IMR-90 (cell line): ENCODE measurements at regions not wholly inside any gene's neighbourhood (a gene's known extent, or its start where the extent isn't known, plus 50 kb on each side); places are given as distances from the start of the nearest gene placed in this dataset.
A peak's percentile ranks its signal among the peaks of the same experiment; 100 is the strongest.

Experiments used
- ATAC-seq: fragments of 200-7000 bp; cut with Tn5 transposase; 2 replicates; pipeline ENCODE4 v1.9.1; 2020; ENCODE audit warnings: low read depth, mild to moderate bottlenecking, moderate library complexity
- BruUV-seq: library from RNA; stranded (reverse); fragments of 400-500 nt; replicated peaks from 2 replicates; lab custom pipeline; 2021; lab: Mats Ljungman, UMichigan
- CTCF ChIA-PET: fragments of 300-600 bp; formaldehyde crosslinking; extraction: SDS; loops from one replicate; lab custom pipeline; 2021; ENCODE audit warnings: antibody characterized with exemption; lab: Yijun Ruan, JAX
- POLR2A ChIA-PET: fragments of 300-600 bp; sonication (Branson Sonifier 250); formaldehyde crosslinking; loops from one replicate; lab custom pipeline; 2022; ENCODE audit warnings: antibody characterized with exemption; ENCODE audit not compliant: unreplicated experiment; lab: Charles Lee
- DNase-seq: peaks from one replicate; pipeline ENCODE4 v3.0.0; 2013
- H2AFZ ChIP-seq: replicated peaks from 2 replicates; pipeline ENCODE3; 2013; ENCODE audit warnings: low read length, mild to moderate bottlenecking; ENCODE audit not compliant: poor library complexity
- H2AK5ac ChIP-seq: 2 replicates; pipeline ENCODE4 v1.6.1; 2013; ENCODE audit warnings: low read depth, low read length, inconsistent platforms
- H2AK9ac ChIP-seq: replicated peaks from 2 replicates; pipeline ENCODE3; 2013; ENCODE audit warnings: mild to moderate bottlenecking, low read depth, low read length, moderate library complexity; ENCODE audit not compliant: poor library complexity
- H2BK120ac ChIP-seq: 2 replicates; pipeline ENCODE4 v1.6.1; 2013; ENCODE audit warnings: low read depth, low read length, inconsistent platforms
- H2BK15ac ChIP-seq: 3 replicates; pipeline ENCODE4 v1.6.1; 2013; ENCODE audit warnings: low read depth, low read length, inconsistent platforms
- H2BK20ac ChIP-seq: 2 replicates; pipeline ENCODE4 v1.6.1; 2013; ENCODE audit warnings: low read depth, mild to moderate bottlenecking, inconsistent platforms, low read length, moderate library complexity
- H2BK5ac ChIP-seq: 2 replicates; pipeline ENCODE4 v1.6.1; 2013; ENCODE audit warnings: mild to moderate bottlenecking, low read depth, low read length, inconsistent platforms; ENCODE audit not compliant: poor library complexity, severe bottlenecking
- H3K14ac ChIP-seq: replicated peaks from 2 replicates; pipeline ENCODE4 v1.6.1; 2013; ENCODE audit warnings: low read depth, low read length, inconsistent platforms
- H3K18ac ChIP-seq: 2 replicates; pipeline ENCODE4 v1.6.1; 2013; ENCODE audit warnings: low read depth, low read length, control low read depth
- H3K23ac ChIP-seq: 2 replicates; pipeline ENCODE4 v1.6.1; 2013; ENCODE audit warnings: low read depth, low read length, inconsistent platforms
- H3K27ac ChIP-seq: 2 replicates; pipeline ENCODE4 v1.5.1; 2013; ENCODE audit warnings: mild to moderate bottlenecking, control low read depth, low read length; ENCODE audit not compliant: insufficient read depth
- H3K27me3 ChIP-seq: 2 replicates; pipeline ENCODE4 v1.6.1; 2013; ENCODE audit warnings: low read length; ENCODE audit not compliant: control insufficient read depth, insufficient read depth
- H3K36me3 ChIP-seq: 2 replicates; pipeline ENCODE4 v1.6.1; 2013; ENCODE audit warnings: low read length, mixed read lengths; ENCODE audit not compliant: control insufficient read depth, insufficient read depth
- H3K4ac ChIP-seq: 2 replicates; pipeline ENCODE4 v1.6.1; 2013; ENCODE audit warnings: low read depth, low read length, inconsistent platforms
- H3K4me1 ChIP-seq: 2 replicates; pipeline ENCODE4 v1.6.1; 2013; ENCODE audit warnings: low read length, mixed read lengths; ENCODE audit not compliant: control insufficient read depth, insufficient read depth
- H3K4me2 ChIP-seq: 2 replicates; pipeline ENCODE4 v1.6.1; 2013; ENCODE audit warnings: low read depth, mild to moderate bottlenecking, control low read depth, low read length, moderate library complexity
- H3K4me3 ChIP-seq: 2 replicates; pipeline ENCODE4 v1.5.1; 2013; ENCODE audit warnings: low read depth, mild to moderate bottlenecking, control low read depth, low read length, moderate library complexity; ENCODE audit not compliant: insufficient read depth
- H3K56ac ChIP-seq: 2 replicates; pipeline ENCODE4 v1.6.1; 2013; ENCODE audit warnings: low read length, inconsistent platforms; ENCODE audit not compliant: insufficient read depth; ENCODE audit errors: extremely low read depth
- H3K79me1 ChIP-seq, 2 experiments: 2 replicates each; pipeline ENCODE4 v1.6.1; 2013; ENCODE audit warnings: low read length in 2 of 2, inconsistent platforms in 1 of 2, low read depth in 1 of 2
- H3K9ac ChIP-seq: 2 replicates; pipeline ENCODE4 v1.6.1; 2013; ENCODE audit warnings: low read depth, low read length, control low read depth
- H3K9me1 ChIP-seq: 2 replicates; pipeline ENCODE4 v1.6.1; 2013; ENCODE audit warnings: low read length, inconsistent platforms; ENCODE audit not compliant: insufficient read depth
- H3K9me3 ChIP-seq: 2 replicates; pipeline ENCODE4 v1.6.1; 2013; ENCODE audit warnings: low read length; ENCODE audit not compliant: control insufficient read depth, insufficient read depth
- H4K20me1 ChIP-seq: 2 replicates; pipeline ENCODE4 v1.6.1; 2013; ENCODE audit warnings: low read length, inconsistent platforms; ENCODE audit not compliant: insufficient read depth
- H4K5ac ChIP-seq: 2 replicates; pipeline ENCODE4 v1.6.1; 2013; ENCODE audit warnings: mild to moderate bottlenecking, low read depth, low read length, control low read depth
- H4K8ac ChIP-seq, 2 experiments: 2 replicates each; pipeline ENCODE4 v1.6.1; 2013; ENCODE audit warnings: low read depth in 2 of 2, low read length in 2 of 2, control low read depth in 1 of 2, inconsistent platforms in 1 of 2
- H4K91ac ChIP-seq: 2 replicates; pipeline ENCODE4 v1.6.1; 2013; ENCODE audit warnings: low read depth, low read length, inconsistent platforms; ENCODE audit not compliant: insufficient read depth
- BHLHE40 ChIP-seq: fragments of 150-350 bp; IDR thresholded peaks from 2 replicates; pipeline ENCODE4 v1.6.1; 2016; ENCODE audit warnings: mild to moderate bottlenecking, low read depth, low read length
- CHD1 ChIP-seq: IDR thresholded peaks from 2 replicates; pipeline ENCODE4 v1.6.1; 2012; ENCODE audit warnings: low read depth, low read length, improper control_type of control experiment
- ELK1 ChIP-seq: fragments of 150-350 bp; IDR thresholded peaks from 2 replicates; pipeline ENCODE4 v1.6.1; 2016; ENCODE audit warnings: low read depth, mild to moderate bottlenecking, low read length, moderate library complexity, borderline replicate concordance
- FOS ChIP-seq: fragments of 150-350 bp; IDR thresholded peaks from 2 replicates; pipeline ENCODE4 v1.6.1; 2016; ENCODE audit warnings: low read depth, low read length
- MAFK ChIP-seq: IDR thresholded peaks from 2 replicates; pipeline ENCODE4 v1.6.1; 2012; ENCODE audit warnings: low read depth, low read length, improper control_type of control experiment
- MAZ ChIP-seq: IDR thresholded peaks from 2 replicates; pipeline ENCODE4 v1.6.1; 2012; ENCODE audit warnings: low read depth, mild to moderate bottlenecking, low read length, improper control_type of control experiment, moderate library complexity, borderline replicate concordance
- MXI1 ChIP-seq: IDR thresholded peaks from 2 replicates; pipeline ENCODE4 v1.6.1; 2012; ENCODE audit warnings: low read depth, mild to moderate bottlenecking, low read length, moderate library complexity, borderline replicate concordance
- NFE2L2 ChIP-seq: fragments of 150-350 bp; IDR thresholded peaks from 2 replicates; pipeline ENCODE4 v1.6.1; 2016; ENCODE audit warnings: low read depth, mild to moderate bottlenecking, low read length
- POLR2A ChIP-seq: IDR thresholded peaks from 2 replicates; pipeline ENCODE4 v1.6.1; 2012; ENCODE audit warnings: mild to moderate bottlenecking, low read depth, low read length
- RAD21 ChIP-seq: IDR thresholded peaks from 2 replicates; pipeline ENCODE4 v1.6.1; 2012; ENCODE audit warnings: low read length, improper control_type of control experiment
- RCOR1 ChIP-seq: IDR thresholded peaks from 2 replicates; pipeline ENCODE4 v1.6.1; 2012; ENCODE audit warnings: mild to moderate bottlenecking, low read length, improper control_type of control experiment; ENCODE audit not compliant: insufficient replicate concordance
- RFX5 ChIP-seq: IDR thresholded peaks from 2 replicates; pipeline ENCODE4 v1.8.0; 2012; ENCODE audit warnings: low read depth, mild to moderate bottlenecking, low read length, moderate library complexity
- SMC3 ChIP-seq: fragments of 150-350 bp; IDR thresholded peaks from 2 replicates; pipeline ENCODE4 v1.6.1; 2016; ENCODE audit warnings: low read depth, mild to moderate bottlenecking, antibody characterized with exemption, low read length, moderate library complexity
- WGBS, 2 experiments: methylation state at CpG; one replicate each; pipeline versions ENCODE4 v1.1.5 to v1.1.7; 2013; ENCODE audit warnings: missing lambda C conversion rate in 2 of 2; ENCODE audit not compliant: insufficient read length in 1 of 2; ENCODE audit errors: extremely low coverage in 2 of 2; 5-methylcytosine and 5-hydroxymethylcytosine counted together
- dilution Hi-C: fragments of 300-500 bp; cut with HindIII; formaldehyde crosslinking; loops from one replicate; pipeline ENCODE4 v1.14.3; 2018; ENCODE audit warnings: low sequenced_read_pairs; ENCODE audit not compliant: unreplicated experiment
- in situ Hi-C: fragments of 300-500 bp; cut with MboI; formaldehyde crosslinking; loops from 3 replicates; pipeline ENCODE4 v1.14.3; 2019; ENCODE audit warnings: low sequenced_read_pairs, inconsistent platforms, mixed read lengths
- intact Hi-C: fragments of 100-400 bp; cut with micrococcal nuclease; formaldehyde crosslinking; loops from 2 replicates; pipeline ENCODE4 v1.10.0; 2022
- TF ChIP-seq, protein P1 (sequence below): conservative IDR thresholded peaks from 2 replicates; pipeline ENCODE4 v1.5.1; 2012; ENCODE audit warnings: mild to moderate bottlenecking, low read depth, low read length, improper control_type of control experiment
- TF ChIP-seq, protein P2 (sequence below): fragments of 150-350 bp; IDR thresholded peaks from 2 replicates; pipeline ENCODE4 v1.6.1; 2017; ENCODE audit warnings: mild to moderate bottlenecking, antibody characterized with exemption, low read length, low read depth

DNA sequence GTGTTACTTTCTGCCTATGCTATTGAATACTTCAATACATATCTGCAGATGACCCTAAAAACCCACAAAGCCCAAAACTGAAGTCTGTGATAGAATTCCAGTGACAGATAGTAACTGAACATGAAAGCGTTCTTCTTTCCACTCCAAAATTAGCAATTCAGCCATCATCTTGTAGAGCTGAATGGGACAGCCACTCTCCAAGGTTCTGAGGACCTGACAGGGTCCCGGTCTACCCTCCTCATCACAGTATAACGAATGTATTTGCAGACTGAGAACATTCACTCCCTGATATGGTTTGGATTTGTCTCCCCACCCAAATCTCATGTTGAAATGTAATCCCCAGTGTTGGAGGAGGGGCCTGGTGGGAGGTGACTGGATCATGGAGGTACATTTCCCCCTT is 189.5 kb downstream of the MTCL1 start:
- no peak overlapping the region for H2AFZ ChIP-seq
- no peak overlapping the region for H2AK9ac ChIP-seq
- no peaks in the 10 kb centered on the region for H3K79me1 ChIP-seq
- WGBS, 2 experiments: 100% methylated on average over 1 of the region's 3 CpGs; no CpG with 5 or more reads in 1 of the 2 experiments
- H2BK5ac ChIP-seq: no peak overlapping the region
- ATAC-seq (no peak), DNase-seq (no peak)
- ChIA-PET CTCF (no interaction called here), POLR2A (no interaction called here)
- no peak overlapping the region for H3K4me2 ChIP-seq
- H4K5ac ChIP-seq: no peak overlapping the region
- dilution Hi-C loops (no loop called here), intact Hi-C loops (loop anchor here (5.0 kb wide), 1 partner anchor 148 kb away; no protein-coding TSS in a partner anchor), in situ Hi-C loops (no loop called here)
- no peak overlapping the region for H3K56ac ChIP-seq
- peak overlapping the region; percentile 4; the same call in 1 of the 2 replicates for H3K4ac ChIP-seq
- H2BK20ac ChIP-seq: 0 out of 2 replicates have a peak overlapping the region, but pooled peaks have one; percentile 11
- peaks cover 2% of the 10 kb centered on the region for H3K9me1 ChIP-seq
- H3K36me3 ChIP-seq: no peaks in the 10 kb centered on the region
- no peak overlapping the region for H3K9ac ChIP-seq
- H3K27me3 ChIP-seq: no peaks in the 10 kb centered on the region
- no peak overlapping the region for H4K8ac ChIP-seq
- H3K14ac ChIP-seq: no peak overlapping the region
- H2BK15ac ChIP-seq: 0 out of 3 replicates have a peak overlapping the region, but pooled peaks have one; percentile 5
- TF ChIP-seq, protein P1, sequence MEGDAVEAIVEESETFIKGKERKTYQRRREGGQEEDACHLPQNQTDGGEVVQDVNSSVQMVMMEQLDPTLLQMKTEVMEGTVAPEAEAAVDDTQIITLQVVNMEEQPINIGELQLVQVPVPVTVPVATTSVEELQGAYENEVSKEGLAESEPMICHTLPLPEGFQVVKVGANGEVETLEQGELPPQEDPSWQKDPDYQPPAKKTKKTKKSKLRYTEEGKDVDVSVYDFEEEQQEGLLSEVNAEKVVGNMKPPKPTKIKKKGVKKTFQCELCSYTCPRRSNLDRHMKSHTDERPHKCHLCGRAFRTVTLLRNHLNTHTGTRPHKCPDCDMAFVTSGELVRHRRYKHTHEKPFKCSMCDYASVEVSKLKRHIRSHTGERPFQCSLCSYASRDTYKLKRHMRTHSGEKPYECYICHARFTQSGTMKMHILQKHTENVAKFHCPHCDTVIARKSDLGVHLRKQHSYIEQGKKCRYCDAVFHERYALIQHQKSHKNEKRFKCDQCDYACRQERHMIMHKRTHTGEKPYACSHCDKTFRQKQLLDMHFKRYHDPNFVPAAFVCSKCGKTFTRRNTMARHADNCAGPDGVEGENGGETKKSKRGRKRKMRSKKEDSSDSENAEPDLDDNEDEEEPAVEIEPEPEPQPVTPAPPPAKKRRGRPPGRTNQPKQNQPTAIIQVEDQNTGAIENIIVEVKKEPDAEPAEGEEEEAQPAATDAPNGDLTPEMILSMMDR: no peak
- no peak for TF ChIP-seq RFX5
- no peak for TF ChIP-seq POLR2A
- TF ChIP-seq FOS: no peak
- TF ChIP-seq, protein P2, sequence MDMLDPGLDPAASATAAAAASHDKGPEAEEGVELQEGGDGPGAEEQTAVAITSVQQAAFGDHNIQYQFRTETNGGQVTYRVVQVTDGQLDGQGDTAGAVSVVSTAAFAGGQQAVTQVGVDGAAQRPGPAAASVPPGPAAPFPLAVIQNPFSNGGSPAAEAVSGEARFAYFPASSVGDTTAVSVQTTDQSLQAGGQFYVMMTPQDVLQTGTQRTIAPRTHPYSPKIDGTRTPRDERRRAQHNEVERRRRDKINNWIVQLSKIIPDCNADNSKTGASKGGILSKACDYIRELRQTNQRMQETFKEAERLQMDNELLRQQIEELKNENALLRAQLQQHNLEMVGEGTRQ: no peak
- TF ChIP-seq NFE2L2: no peak
- no peak for TF ChIP-seq MXI1
- no peak for TF ChIP-seq RCOR1
- no peak for TF ChIP-seq BHLHE40
- TF ChIP-seq RAD21: no peak
- no peak for TF ChIP-seq SMC3
- TF ChIP-seq ELK1: no peak
- no peak for TF ChIP-seq CHD1
- no peak for TF ChIP-seq MAZ
- no peak for TF ChIP-seq MAFK
- no peak overlapping the region for H3K18ac ChIP-seq
- H4K20me1 ChIP-seq: no peaks in the 10 kb centered on the region
- no peak overlapping the region for H2AK5ac ChIP-seq
- H3K9me3 ChIP-seq: peaks cover 7% of the 10 kb centered on the region
- no peak overlapping the region for H3K23ac ChIP-seq
- H3K27ac ChIP-seq: no peak overlapping the region
- H3K4me1 ChIP-seq: peaks cover 7% of the 10 kb centered on the region; the same call in 1 of the 2 replicates
- 0 out of 2 replicates have a peak overlapping the region, but pooled peaks have one; percentile 0 for H2BK120ac ChIP-seq
- no TSS peak for BruUV-seq
- no peak overlapping the region for H3K4me3 ChIP-seq
- no peak overlapping the region for H4K91ac ChIP-seq
